Effector memory CD8-positive, alpha-beta T cell (primary cell): ENCODE measurements at regions not wholly inside any gene's neighbourhood (a gene's known extent, or its start where the extent isn't known, plus 50 kb on each side); places are given as distances from the start of the nearest gene placed in this dataset.
"Not testable (repeated sequence)": the region's sequence is repeated elsewhere in the genome, so short reads cannot be mapped to it uniquely, and the experiment has no call there.

Source experiments
- ATAC-seq: fragments of 150-1000 bp; cut with Tn5 transposase; replicated peaks from 2 replicates; pipeline ENCODE4 v1.10.0; 2021; ENCODE audit warnings: mild to moderate bottlenecking, moderate library complexity
- DNase-seq, 3 experiments: peaks; one replicate each; pipeline ENCODE4 v3.0.0; 2021
- H3K27ac Mint-ChIP-seq, 2 donors: one replicate each; pipeline ENCODE4 v1.8.0; 2022; ENCODE audit warnings: mild to moderate bottlenecking in 2 of 2, mixed read lengths in 2 of 2, moderate library complexity in 2 of 2
- H3K27me3 Mint-ChIP-seq, 2 donors: one replicate each; pipeline ENCODE4 v1.8.0; 2022; ENCODE audit warnings: mixed read lengths in 2 of 2
- H3K36me3 Mint-ChIP-seq: one replicate; pipeline ENCODE4 v1.8.0; 2022; ENCODE audit warnings: mild to moderate bottlenecking, moderate library complexity, mixed read lengths; ENCODE audit not compliant: insufficient read depth
- H3K4me1 Mint-ChIP-seq, 2 donors: one replicate each; pipeline ENCODE4 v1.8.0; 2022; ENCODE audit warnings: low read depth in 2 of 2, mixed read lengths in 2 of 2
- H3K4me3 Mint-ChIP-seq, 2 donors: one replicate each; pipeline ENCODE4 v1.8.0; 2022; ENCODE audit warnings: mild to moderate bottlenecking in 2 of 2, mixed read lengths in 2 of 2, moderate library complexity in 2 of 2
- H3K9me3 Mint-ChIP-seq, 2 donors: one replicate each; pipeline ENCODE4 v1.8.0; 2022; ENCODE audit warnings: mixed read lengths in 2 of 2

GRCh38 chr12:59318940-59319339 lies 276.9 kb upstream of the SLC16A7 start:
- DNase-seq: no peak
- H3K27me3 Mint-ChIP-seq: no peaks in the 10 kb centered on the region
- no peak overlapping the region for H3K27ac Mint-ChIP-seq
- ATAC-seq: no peak
- no peak overlapping the region for H3K4me3 Mint-ChIP-seq
- no peaks in the 10 kb centered on the region for H3K4me1 Mint-ChIP-seq
- no peaks in the 10 kb centered on the region for H3K36me3 Mint-ChIP-seq
- H3K9me3 Mint-ChIP-seq: peaks cover 0 to 3% of the 10 kb centered on the region in 2 donors

DNA sequence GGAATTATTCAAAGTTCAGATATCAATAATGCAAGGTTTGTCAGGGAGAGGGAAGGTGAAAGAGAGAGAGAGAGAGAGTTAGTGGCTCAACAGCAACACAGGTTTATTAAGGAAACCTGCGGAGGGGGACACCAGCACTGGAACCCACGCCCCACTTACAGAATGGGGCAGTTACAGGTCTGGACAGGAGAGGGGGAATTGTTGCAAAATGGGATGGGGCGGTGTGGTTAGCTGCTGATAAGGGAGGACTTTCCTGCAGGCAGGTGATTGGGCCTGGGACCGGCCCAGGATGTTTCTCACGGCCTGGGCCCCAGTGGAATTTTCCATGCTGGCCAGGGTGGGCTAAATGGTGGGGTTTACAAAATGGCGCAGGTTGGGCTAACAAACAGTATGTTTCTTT lies 278.2 kb upstream of the SLC16A7 start:
- Mint-ChIP-seq H3K27ac (no peak overlapping the region), H3K4me1 (no peaks in the 10 kb centered on the region), H3K27me3 (no peaks in the 10 kb centered on the region), H3K4me3 (no peak overlapping the region), H3K36me3 (no peaks in the 10 kb centered on the region), H3K9me3 (peaks cover 7 to 8% of the 10 kb centered on the region in 2 donors)
- ATAC-seq: no peak
- no peak for DNase-seq

- H3K27me3 Mint-ChIP-seq: no peaks in the 10 kb centered on the region
- no peak for DNase-seq
- H3K4me3 Mint-ChIP-seq: no peak overlapping the region
- no peak overlapping the region for H3K27ac Mint-ChIP-seq
- no peaks in the 10 kb centered on the region for H3K4me1 Mint-ChIP-seq
- H3K9me3 Mint-ChIP-seq: peaks cover 8 to 12% of the 10 kb centered on the region in 2 donors
- no peaks in the 10 kb centered on the region for H3K36me3 Mint-ChIP-seq
- ATAC-seq: no peak
These were observed 278.9 kb upstream of the SLC16A7 start for GRCh38 chr12:59316938-59317337.

GRCh38 chr12:59316354-59316753 lies 279.5 kb upstream of the SLC16A7 start:
- peaks cover 8 to 18% of the 10 kb centered on the region in 2 donors for H3K9me3 Mint-ChIP-seq
- H3K27ac Mint-ChIP-seq, ATAC-seq: not testable (repeated sequence)

DNA sequence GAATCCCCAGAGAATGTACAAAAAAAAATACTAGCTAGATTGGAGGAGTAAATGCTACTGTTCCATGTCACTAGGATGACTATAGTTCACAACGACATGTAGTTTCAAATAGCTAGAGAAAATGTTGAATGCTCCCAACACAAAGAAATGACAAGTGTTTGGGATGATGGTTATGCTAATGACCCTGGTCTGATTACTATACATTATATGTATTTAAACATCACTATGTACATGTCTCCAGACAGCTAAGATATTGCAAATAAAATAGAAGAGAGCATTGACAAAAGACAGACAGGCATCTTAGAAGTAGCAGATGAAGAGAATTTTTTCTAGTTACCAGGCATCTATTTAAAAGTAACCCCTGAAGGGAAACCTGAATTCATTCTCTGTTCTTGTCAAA lies 281.6 kb upstream of the SLC16A7 start:
- Mint-ChIP-seq H3K36me3 (no peaks in the 10 kb centered on the region), H3K4me3 (no peak overlapping the region), H3K27ac (no peak overlapping the region), H3K4me1 (no peaks in the 10 kb centered on the region), H3K27me3 (no peaks in the 10 kb centered on the region), H3K9me3 (peaks cover 8 to 22% of the 10 kb centered on the region in 2 donors)
- DNase-seq (no peak), ATAC-seq (no peak)

More at GRCh38 chr12:59316354-59316753, 279.5 kb upstream of the SLC16A7 start:
- not testable (repeated sequence) for H3K36me3 Mint-ChIP-seq, H3K4me1 Mint-ChIP-seq, H3K27me3 Mint-ChIP-seq, H3K4me3 Mint-ChIP-seq, DNase-seq

DNA sequence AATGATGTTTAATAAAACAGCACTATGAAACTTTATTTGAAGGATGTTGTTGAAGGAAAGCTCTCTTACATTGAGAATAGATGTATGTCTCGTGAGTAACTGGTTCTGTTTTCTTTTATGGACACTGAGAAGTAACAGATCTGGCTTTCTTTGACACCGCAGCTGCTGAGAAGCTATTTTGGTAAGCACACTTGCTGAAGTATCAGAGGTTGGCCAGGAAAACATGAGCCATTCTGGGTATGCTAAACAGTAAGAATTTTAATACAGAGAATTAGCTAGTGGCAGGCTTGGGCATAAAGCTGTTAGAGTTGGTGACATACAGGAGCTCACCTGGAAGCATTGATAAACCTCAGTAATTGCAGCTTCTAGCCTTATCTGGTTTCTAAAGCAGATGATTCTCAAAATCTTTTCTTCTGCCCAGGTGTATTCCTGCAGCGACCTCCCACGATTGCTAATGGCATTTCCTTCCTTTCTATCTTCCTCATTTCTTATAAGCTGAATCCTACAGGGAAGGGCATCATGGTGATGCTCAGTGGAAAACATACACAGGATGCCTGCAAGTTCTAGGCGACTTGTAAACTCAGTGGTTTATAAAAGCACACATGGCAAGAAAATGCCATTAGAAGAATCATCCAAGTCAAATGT lies 291.6 kb upstream of the SLC16A7 start:
- no peaks in the 10 kb centered on the region for H3K4me1 Mint-ChIP-seq
- H3K4me3 Mint-ChIP-seq: no peak overlapping the region
- H3K27me3 Mint-ChIP-seq: no peaks in the 10 kb centered on the region
- no peak for DNase-seq
- H3K27ac Mint-ChIP-seq: no peak overlapping the region
- no peaks in the 10 kb centered on the region for H3K36me3 Mint-ChIP-seq
- peaks cover 2 to 15% of the 10 kb centered on the region in 2 donors for H3K9me3 Mint-ChIP-seq
- ATAC-seq: no peak

DNA sequence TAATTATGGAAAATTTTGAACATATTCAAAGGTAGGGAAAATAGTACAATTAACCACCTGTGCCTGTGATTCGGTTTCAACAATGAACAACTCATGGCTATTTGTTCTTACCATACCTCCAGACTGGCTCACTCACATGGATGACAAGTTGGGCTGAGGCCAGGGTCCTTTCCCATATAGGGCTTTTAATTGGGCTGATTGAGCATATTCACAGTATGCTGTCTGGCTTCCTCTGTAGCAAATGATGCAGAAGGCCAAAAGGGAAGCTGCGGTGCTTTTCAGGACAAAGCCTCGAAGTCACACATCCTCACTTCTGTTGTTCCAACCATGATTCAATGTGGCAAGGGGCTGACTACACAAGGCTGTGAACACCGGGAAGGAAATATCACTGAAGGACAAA lies 297.5 kb upstream of the SLC16A7 start:
- no peak overlapping the region for H3K4me3 Mint-ChIP-seq
- H3K9me3 Mint-ChIP-seq: peaks cover 4 to 15% of the 10 kb centered on the region in 2 donors
- H3K36me3 Mint-ChIP-seq: no peaks in the 10 kb centered on the region
- ATAC-seq (no peak), DNase-seq (no peak)
- no peaks in the 10 kb centered on the region for H3K27me3 Mint-ChIP-seq
- H3K27ac Mint-ChIP-seq: no peak overlapping the region
- H3K4me1 Mint-ChIP-seq: no peaks in the 10 kb centered on the region

DNA sequence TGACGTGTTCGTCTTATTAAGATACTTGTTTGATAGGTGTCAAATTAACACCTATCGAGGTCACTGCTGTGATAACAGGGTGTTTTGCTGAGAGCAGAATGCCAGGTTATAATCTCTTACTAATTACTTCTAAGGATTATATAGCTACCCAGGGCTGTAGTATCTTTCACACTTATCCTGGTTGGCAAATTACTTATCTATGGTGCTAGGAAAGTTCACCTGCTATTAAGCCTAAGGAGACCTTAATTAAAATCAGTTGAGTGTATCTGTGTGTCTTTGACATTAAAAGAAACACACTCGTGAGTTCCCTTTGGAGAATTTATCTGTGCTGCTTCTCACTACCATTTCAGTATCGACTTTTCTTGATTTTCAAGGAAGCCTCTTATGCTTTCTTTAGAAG lies 301.6 kb upstream of the SLC16A7 start:
- ATAC-seq (no peak), DNase-seq (no peak)
- Mint-ChIP-seq H3K36me3 (no peaks in the 10 kb centered on the region), H3K27ac (no peak overlapping the region), H3K9me3 (peaks cover 2 to 7% of the 10 kb centered on the region in 2 donors), H3K4me3 (no peak overlapping the region), H3K4me1 (no peaks in the 10 kb centered on the region), H3K27me3 (no peaks in the 10 kb centered on the region)

DNA sequence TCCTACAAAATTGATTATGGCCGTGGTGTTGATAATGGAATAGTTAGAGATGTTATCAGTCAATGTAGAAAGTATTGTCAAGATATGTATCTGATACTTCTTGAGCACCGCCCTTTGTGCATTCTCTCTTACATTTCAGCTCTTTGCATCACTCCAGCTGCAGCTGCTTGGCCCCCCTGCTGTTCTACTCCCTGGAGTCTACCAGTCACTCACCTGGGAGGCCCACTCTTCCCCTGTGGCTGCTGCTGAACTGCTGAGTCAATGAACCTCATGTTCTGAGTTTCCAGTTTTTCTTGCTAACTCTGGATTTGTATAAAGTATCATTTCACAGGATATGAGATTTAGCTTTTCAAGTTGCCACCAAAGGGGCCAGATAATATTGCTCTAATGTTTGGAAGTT lies 312.8 kb upstream of the SLC16A7 start:
- Mint-ChIP-seq H3K9me3 (peaks cover 0 to 2% of the 10 kb centered on the region in 2 donors), H3K4me3 (no peak overlapping the region), H3K27me3 (no peaks in the 10 kb centered on the region), H3K27ac (no peak overlapping the region), H3K36me3 (no peaks in the 10 kb centered on the region), H3K4me1 (no peaks in the 10 kb centered on the region)
- no peak for ATAC-seq
- no peak for DNase-seq

- H3K9me3 Mint-ChIP-seq: peaks cover 4 to 25% of the 10 kb centered on the region in 2 donors
- ATAC-seq, H3K36me3 Mint-ChIP-seq, H3K4me1 Mint-ChIP-seq, DNase-seq, H3K27ac Mint-ChIP-seq, H3K4me3 Mint-ChIP-seq, H3K27me3 Mint-ChIP-seq: not testable (repeated sequence)
These were observed 322.3 kb upstream of the SLC16A7 start for GRCh38 chr12:59273561-59273960.

GRCh38 chr12:59268295-59268809 lies 327.5 kb upstream of the SLC16A7 start:
- H3K9me3 Mint-ChIP-seq: peaks cover 4 to 15% of the 10 kb centered on the region in 2 donors

GRCh38 chr12:59260202-59260601 lies 335.6 kb upstream of the SLC16A7 start:
- H3K27me3 Mint-ChIP-seq: no peaks in the 10 kb centered on the region
- no peaks in the 10 kb centered on the region for H3K36me3 Mint-ChIP-seq
- no peaks in the 10 kb centered on the region for H3K4me1 Mint-ChIP-seq
- ATAC-seq (no peak), DNase-seq (no peak)
- no peaks in the 10 kb centered on the region for H3K9me3 Mint-ChIP-seq
- no peak overlapping the region for H3K4me3 Mint-ChIP-seq
- H3K27ac Mint-ChIP-seq: no peak overlapping the region

More at GRCh38 chr12:59268295-59268809, 327.5 kb upstream of the SLC16A7 start:
- H3K4me3 Mint-ChIP-seq: no peak overlapping the region
- H3K27me3 Mint-ChIP-seq: no peaks in the 10 kb centered on the region
- ATAC-seq (no peak), DNase-seq (no peak)
- peaks cover 3% of the 10 kb centered on the region for H3K36me3 Mint-ChIP-seq
- H3K27ac Mint-ChIP-seq: no peak overlapping the region
- H3K4me1 Mint-ChIP-seq: no peaks in the 10 kb centered on the region

GRCh38 chr12:59252731-59253130 lies 332.4 kb upstream of the LRIG3 start:
- no peaks in the 10 kb centered on the region for H3K27me3 Mint-ChIP-seq
- H3K27ac Mint-ChIP-seq: no peak overlapping the region

DNA sequence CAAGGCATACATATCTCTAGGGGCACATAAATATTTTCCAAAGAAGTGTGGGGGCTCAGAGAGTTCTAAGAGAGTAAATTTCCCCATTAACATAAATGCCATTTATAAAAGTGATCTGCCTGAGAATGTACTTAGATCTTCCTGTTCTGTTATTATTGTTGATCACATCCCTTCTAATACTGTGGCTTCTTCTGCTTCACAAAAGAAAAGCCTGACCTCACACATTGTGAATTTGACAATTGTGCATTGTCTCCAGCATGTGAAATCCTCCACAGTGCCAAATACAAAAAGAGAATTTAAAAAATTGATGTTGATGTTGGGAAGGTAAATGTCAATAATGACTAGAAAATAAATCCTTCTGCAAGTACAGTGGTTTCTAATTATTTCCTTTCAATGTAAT lies 330.5 kb upstream of the LRIG3 start:
- Mint-ChIP-seq H3K27me3 (no peaks in the 10 kb centered on the region), H3K4me3 (no peak overlapping the region), H3K4me1 (no peaks in the 10 kb centered on the region), H3K36me3 (peaks cover 2% of the 10 kb centered on the region), H3K27ac (no peak overlapping the region), H3K9me3 (peaks cover 8 to 18% of the 10 kb centered on the region in 2 donors)
- DNase-seq (no peak), ATAC-seq (no peak)

More at GRCh38 chr12:59252731-59253130, 332.4 kb upstream of the LRIG3 start:
- Mint-ChIP-seq H3K4me1 (no peaks in the 10 kb centered on the region), H3K9me3 (peaks cover 8 to 18% of the 10 kb centered on the region in 2 donors), H3K36me3 (peaks cover 2% of the 10 kb centered on the region), H3K4me3 (no peak overlapping the region)
- DNase-seq: no peak
- ATAC-seq: no peak
